ENCODE measurements at regions not wholly inside any gene's neighbourhood (a gene's known extent, or its start where the extent isn't known, plus 50 kb on each side); places are given as distances from the start of the nearest gene placed in this dataset.

- no peaks in the 10 kb centered on the region for H3K9me3 ChIP-seq
- DNase-seq: no peak
- no peaks in the 10 kb centered on the region for H3K27me3 ChIP-seq
- H3K27ac ChIP-seq: no peak overlapping the region
- no peaks in the 10 kb centered on the region for H3K4me1 ChIP-seq
- TF ChIP-seq EP300 (IDR thresholded peaks at IDR 0.05): no peak
- TF ChIP-seq, protein P1, sequence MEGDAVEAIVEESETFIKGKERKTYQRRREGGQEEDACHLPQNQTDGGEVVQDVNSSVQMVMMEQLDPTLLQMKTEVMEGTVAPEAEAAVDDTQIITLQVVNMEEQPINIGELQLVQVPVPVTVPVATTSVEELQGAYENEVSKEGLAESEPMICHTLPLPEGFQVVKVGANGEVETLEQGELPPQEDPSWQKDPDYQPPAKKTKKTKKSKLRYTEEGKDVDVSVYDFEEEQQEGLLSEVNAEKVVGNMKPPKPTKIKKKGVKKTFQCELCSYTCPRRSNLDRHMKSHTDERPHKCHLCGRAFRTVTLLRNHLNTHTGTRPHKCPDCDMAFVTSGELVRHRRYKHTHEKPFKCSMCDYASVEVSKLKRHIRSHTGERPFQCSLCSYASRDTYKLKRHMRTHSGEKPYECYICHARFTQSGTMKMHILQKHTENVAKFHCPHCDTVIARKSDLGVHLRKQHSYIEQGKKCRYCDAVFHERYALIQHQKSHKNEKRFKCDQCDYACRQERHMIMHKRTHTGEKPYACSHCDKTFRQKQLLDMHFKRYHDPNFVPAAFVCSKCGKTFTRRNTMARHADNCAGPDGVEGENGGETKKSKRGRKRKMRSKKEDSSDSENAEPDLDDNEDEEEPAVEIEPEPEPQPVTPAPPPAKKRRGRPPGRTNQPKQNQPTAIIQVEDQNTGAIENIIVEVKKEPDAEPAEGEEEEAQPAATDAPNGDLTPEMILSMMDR (IDR thresholded peaks at IDR 0.05): no peak
- TF ChIP-seq POLR2AphosphoS5 (IDR thresholded peaks at IDR 0.05): no peak
- TF ChIP-seq POLR2A (IDR thresholded peaks at IDR 0.05): no peak
- H3K36me3 ChIP-seq: no peaks in the 10 kb centered on the region
- intact Hi-C loops (cut with DNase I; ENCODE audit: low total_unique reads): no loop called here
- no peak overlapping the region for H3K4me3 ChIP-seq
These were observed 71.6 kb upstream of the ALOX12 start for GRCh38 chr17:6924208-6924607.

GRCh38 chr17:6926667-6927066, 69.2 kb upstream of the ALOX12 start:
- intact Hi-C loops (cut with DNase I; ENCODE audit: low total_unique reads): no loop called here
- no peak for DNase-seq
- H3K4me1 ChIP-seq: no peaks in the 10 kb centered on the region
- no peaks in the 10 kb centered on the region for H3K36me3 ChIP-seq
- no peaks in the 10 kb centered on the region for H3K27me3 ChIP-seq
- no peak overlapping the region for H3K4me3 ChIP-seq
- no peaks in the 10 kb centered on the region for H3K9me3 ChIP-seq
- TF ChIP-seq POLR2AphosphoS5 (IDR thresholded peaks at IDR 0.05): no peak
- TF ChIP-seq POLR2A (IDR thresholded peaks at IDR 0.05): no peak
- TF ChIP-seq, protein P1 (IDR thresholded peaks at IDR 0.05): no peak
- no peak for TF ChIP-seq EP300 (IDR thresholded peaks at IDR 0.05)
- no peak overlapping the region for H3K27ac ChIP-seq
- WGBS, 5 donors: 47 to 70% (median 68%) methylated on average over 2 of the region's 2 CpGs

DNA sequence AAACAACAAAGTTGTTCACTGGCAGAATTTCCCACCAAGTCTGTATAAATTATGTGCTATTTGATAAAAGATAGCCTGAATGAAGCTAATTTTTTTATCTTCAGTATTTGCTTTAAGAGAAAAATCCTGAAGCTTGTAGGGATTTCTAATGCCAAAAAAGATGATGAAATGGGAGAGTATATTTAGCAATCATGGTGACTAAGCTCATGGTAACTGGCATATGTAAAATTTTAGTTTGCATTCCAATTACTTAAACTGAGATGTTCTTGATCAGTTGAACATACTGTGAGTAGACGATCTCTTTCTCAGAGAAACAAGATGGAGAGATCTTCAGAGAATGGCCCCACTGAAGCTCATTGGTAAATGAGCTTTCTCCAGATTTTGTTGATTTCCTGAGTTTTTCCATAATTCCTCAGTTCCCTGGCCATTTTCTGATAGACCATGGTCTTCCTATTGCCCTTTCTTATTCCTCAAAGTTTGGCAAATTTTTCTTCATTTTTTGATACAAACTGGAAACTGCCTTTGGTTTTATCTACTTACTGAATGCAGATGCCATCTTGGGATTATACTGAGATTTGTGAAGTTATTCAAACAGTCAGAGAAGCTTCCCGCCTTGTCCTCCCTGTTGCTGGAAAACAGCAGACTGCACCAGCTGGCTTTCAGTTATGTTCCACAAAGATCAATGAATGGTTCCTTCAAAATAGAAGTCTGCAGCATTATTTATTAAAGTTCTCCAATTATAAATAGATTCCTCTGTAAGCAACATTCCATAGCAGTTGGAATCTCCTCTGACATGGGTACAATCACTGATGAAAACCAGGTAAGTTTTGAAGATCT, 68.3 kb upstream of the ALOX12 start:
- H3K27ac ChIP-seq: no peak overlapping the region
- no peaks in the 10 kb centered on the region for H3K9me3 ChIP-seq
- H3K4me3 ChIP-seq: no peak overlapping the region
- no peak for DNase-seq
- H3K36me3 ChIP-seq: no peaks in the 10 kb centered on the region
- intact Hi-C loops (cut with DNase I; ENCODE audit: low total_unique reads): no loop called here
- H3K4me1 ChIP-seq: no peaks in the 10 kb centered on the region
- no peak for TF ChIP-seq EP300 (IDR thresholded peaks at IDR 0.05)
- TF ChIP-seq, protein P1 (IDR thresholded peaks at IDR 0.05): no peak
- TF ChIP-seq POLR2A (IDR thresholded peaks at IDR 0.05): no peak
- no peak for TF ChIP-seq POLR2AphosphoS5 (IDR thresholded peaks at IDR 0.05)
- H3K27me3 ChIP-seq: no peaks in the 10 kb centered on the region
- WGBS, 5 donors: 68 to 78% (median 69%) methylated on average over 2 of the region's 2 CpGs

DNA sequence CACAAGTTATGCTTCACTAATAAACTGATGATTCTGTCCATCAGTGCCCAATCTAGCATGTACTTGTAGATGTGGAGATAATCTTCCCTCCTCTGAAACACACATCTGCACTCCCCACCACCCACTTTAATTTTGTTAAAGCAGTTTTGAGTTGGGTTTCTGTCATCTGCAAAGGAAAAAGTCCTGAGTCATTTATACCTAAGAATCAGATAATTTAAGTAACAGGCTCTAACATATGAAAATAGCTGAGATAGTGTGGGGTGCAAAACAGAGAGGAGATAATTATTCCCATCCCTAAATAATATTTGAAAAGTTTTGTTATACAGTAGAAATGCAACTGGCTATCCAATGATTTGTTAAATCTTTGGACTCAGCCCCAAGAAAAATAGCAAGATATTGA, 67.7 kb upstream of the ALOX12 start:
- H3K36me3 ChIP-seq: no peaks in the 10 kb centered on the region
- H3K9me3 ChIP-seq: no peaks in the 10 kb centered on the region
- no peaks in the 10 kb centered on the region for H3K4me1 ChIP-seq
- H3K27ac ChIP-seq: no peak overlapping the region
- TF ChIP-seq POLR2AphosphoS5 (IDR thresholded peaks at IDR 0.05) (no peak), EP300 (IDR thresholded peaks at IDR 0.05) (no peak), POLR2A (IDR thresholded peaks at IDR 0.05) (no peak)
- TF ChIP-seq, protein P1 (IDR thresholded peaks at IDR 0.05): no peak
- intact Hi-C loops (cut with DNase I; ENCODE audit: low total_unique reads): no loop called here
- H3K4me3 ChIP-seq: no peak overlapping the region
- no peak for DNase-seq
- H3K27me3 ChIP-seq: no peaks in the 10 kb centered on the region

Measured in stomach (tissue), 8 donors.